H4 (cell line): ENCODE measurements at regions not wholly inside any gene's neighbourhood (a gene's known extent, or its start where the extent isn't known, plus 50 kb on each side); places are given as distances from the start of the nearest gene placed in this dataset.

ENCODE experiments used
- DNase-seq: peaks from one replicate; pipeline ENCODE4 v3.0.0-alpha.2; 2015; ENCODE audit warnings: low spot score

- DNase-seq = no peak
These were observed 56.4 kb downstream of the NEUROD6 start for GRCh38 chr7:31284106-31284505.

GRCh38 chr7:31271641-31272405 lies 68.7 kb downstream of the NEUROD6 start:
- peak; percentile 52 for DNase-seq

DNA sequence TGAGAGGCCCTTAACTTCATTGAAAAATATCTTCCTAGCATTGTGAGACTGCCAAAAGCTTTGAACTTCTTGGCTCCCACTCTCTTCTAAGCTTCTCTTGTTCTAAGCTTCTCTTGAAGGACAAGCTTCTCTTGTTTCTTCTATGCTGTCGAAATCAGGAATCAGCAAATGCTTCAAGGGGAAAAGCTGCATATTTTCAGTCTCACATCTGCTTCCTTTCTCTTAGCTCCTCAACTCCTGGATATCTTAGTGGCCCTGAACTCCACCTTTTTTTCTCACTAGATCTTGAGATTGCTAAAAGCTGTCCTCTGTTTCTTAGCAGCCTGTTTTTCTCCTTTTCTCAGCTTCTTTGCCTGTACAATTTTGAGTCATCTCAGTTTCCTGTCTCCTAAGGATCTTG lies 73.0 kb downstream of the NEUROD6 start:
- no peak for DNase-seq

- DNase-seq = no peak
These were observed 77.2 kb downstream of the NEUROD6 start for GRCh38 chr7:31263338-31263737.

- DNase-seq = peak; percentile 38
These were observed 79.2 kb downstream of the NEUROD6 start for GRCh38 chr7:31261341-31261740.

- no peak for DNase-seq
These were observed 79.7 kb downstream of the NEUROD6 start for GRCh38 chr7:31260851-31261250.

GRCh38 chr7:31258391-31258790 lies 82.1 kb downstream of the NEUROD6 start:
- no peak for DNase-seq

DNA sequence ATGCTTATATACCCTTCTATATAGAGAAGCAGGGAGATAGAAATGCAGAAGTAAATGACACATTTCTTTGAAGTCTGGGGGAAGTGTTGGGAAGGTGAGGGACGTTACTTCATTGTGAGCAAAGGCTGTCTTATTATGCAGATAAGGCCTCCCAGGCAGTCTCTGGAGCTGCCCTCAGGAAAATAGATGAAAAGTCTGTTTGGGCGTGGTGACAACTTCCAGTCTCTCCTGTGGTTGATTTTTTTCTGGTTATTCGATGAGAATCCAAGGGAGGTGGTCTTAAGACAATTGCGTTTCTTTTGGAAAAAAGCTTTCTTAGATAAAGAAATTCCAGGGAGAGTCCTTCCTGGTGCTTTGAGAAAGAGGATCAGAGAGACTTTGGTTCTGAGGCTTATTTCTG lies 84.0 kb downstream of the NEUROD6 start:
- DNase-seq = no peak

- DNase-seq = no peak
These were observed 85.6 kb downstream of the NEUROD6 start for GRCh38 chr7:31254926-31255325.

DNA sequence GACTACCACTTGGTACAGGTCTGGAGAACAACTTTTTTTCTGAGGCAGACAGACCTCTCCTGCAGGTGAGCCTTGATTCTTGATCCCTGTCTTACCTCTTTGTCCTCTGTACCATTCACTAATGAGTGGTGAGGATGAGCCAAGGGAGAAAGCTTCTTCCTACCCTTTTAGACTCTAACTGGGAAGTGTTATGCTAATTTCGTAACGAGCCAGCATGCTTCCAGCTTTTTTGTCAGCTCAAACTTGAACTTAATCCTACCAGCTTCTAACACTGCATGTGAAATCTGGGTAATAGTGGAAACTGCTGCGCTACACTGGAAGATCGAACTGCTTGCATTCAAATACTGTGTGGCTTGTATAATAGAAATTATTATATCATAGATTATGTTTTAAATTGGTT lies 87.0 kb downstream of the NEUROD6 start:
- no peak for DNase-seq

- DNase-seq = no peak
These were observed 89.1 kb downstream of the NEUROD6 start for GRCh38 chr7:31251441-31251840.

- no peak for DNase-seq
These were observed 90.9 kb downstream of the NEUROD6 start for GRCh38 chr7:31249671-31250070.

- DNase-seq = no peak
These were observed 103.7 kb downstream of the NEUROD6 start for GRCh38 chr7:31236868-31237267.

DNA sequence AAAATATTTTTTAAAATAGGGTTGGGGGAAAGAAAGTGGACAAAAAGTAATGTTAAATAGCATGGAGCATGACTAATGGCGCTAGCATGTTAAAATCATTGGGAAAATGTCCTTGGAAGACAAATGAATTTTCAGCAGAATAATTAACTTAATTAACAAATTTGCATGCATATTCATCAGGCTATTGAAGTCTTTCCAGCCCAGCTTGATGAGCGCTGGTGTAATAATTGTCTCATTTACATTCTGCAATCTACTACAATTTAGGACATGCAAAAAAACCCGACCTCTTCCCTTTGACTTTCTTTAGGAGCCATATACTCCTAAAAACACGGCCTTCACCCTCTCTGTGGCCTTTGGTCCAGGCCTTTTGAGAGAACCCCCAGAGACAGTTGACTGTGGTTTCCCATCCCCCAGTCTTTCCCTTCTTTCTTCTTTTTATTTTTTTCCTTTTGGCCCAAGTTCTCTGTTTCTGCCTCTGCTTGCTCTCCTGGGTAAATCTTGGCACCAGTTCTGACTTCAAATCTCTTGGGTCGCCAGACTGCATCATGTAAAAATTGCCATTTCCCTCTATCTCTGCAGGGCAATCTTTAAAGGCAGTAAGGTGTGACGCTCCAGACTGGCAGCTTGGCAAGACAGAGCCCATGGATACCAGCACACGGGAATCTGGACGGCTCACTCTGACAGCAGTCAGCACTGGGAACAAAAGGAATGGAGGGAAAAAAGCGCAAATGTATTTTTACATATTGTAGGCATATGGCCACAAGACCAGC lies 105.5 kb downstream of the NEUROD6 start:
- no peak for DNase-seq

GRCh38 chr7:31228957-31229356 lies 111.6 kb downstream of the NEUROD6 start:
- DNase-seq = no peak

DNA sequence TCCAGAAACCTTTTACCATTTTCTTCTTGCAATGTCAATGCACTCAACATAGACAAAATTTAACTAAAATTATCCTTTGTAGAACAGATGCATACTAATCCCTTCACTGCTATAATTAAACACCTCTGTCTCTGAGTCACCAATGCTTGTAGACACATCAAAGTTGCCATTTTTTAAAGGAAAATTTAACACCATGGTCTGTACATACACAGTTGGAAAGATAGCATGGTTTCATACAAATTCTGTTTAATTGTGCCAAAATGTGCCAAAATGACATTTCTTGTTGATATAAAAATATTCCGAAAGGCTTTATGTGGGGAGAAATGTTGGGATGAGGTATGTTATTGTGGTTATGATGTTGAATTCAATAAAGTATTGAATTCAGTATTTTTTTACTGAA lies 125.8 kb downstream of the NEUROD6 start:
- no peak for DNase-seq

- DNase-seq = no peak
These were observed 129.2 kb downstream of the NEUROD6 start for GRCh38 chr7:31211281-31211680.

DNA sequence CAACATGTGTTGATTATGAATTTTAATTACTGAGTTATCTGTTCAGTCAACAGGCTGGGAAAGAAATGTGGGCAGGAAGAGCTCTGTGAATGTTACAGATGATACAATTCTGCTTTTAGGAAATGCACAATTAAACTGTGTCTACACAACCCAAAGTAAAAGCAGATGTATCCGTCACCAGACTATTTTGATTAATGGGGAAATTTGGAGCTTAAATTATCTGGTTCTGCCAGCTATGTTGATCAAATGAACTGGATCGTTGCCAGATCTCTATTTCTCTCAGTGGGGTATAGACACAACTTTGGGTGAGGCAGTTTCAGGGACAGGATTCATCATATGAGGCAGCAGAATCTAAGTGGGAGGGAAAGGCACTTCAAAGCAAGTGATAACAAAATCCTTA lies 136.5 kb downstream of the NEUROD6 start:
- no peak for DNase-seq

DNA sequence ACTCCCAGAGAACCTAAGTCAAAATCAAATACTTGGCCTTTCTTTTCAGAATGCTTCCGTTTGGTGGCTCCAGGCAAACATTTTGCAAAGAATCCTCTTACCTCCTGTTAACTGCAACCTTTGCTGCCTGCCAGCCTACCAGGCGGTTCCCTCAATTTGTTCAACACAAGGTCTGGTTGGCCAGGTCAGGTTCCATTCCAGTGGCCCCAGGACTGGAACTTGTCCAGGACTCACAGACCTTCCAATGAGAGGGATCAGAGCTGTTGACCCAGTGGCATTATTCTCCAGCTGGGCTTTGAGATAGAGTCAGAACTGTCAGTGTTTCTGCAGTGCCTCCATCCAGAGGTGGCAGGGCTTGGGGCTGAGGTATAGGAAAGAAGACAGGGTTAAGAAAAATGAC lies 137.0 kb downstream of the NEUROD6 start:
- no peak for DNase-seq

GRCh38 chr7:31202801-31203200 lies 137.7 kb downstream of the NEUROD6 start:
- no peak for DNase-seq

GRCh38 chr7:31192986-31193385 lies 140.9 kb downstream of the ADCYAP1R1 start:
- peak; percentile 84 for DNase-seq

DNA sequence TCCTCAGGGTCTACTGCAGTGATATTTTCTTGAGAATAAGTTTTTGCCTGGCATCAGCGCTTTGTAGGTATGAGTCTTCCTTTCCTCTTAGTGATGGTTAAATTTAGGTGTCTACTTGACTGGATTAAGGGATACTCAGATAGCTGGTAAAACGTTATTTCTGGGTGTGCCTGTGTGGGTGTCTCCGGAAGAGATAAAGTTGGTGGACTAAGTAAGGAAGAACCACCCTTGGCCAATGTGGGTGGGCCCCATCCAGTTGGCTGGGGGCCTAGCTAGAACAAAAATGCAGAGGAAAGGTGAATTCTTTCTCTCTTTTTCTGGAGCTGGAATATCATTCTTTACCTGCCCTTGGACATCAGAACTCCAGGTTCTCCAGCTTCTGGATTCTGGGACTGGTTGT lies 138.8 kb downstream of the ADCYAP1R1 start:
- DNase-seq = no peak

DNA sequence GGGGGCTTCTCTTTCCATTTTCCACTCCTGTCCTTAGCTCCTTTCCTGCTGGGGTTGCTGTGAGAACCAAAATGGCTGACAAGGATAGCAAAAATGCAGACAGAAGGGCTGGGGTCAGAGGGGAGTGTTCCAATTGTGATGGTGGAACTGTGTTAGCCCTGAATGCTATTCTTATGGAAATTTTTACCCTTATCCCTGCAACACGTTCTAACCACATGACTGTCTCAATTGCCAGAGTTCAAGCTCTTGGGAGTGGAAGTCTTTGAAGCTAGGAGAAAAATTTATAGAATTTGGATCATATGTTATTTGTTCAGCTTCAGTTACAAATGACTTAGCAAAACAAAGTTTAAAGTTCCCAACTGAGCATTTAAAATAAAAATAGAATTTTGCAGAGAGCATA lies 134.1 kb downstream of the ADCYAP1R1 start:
- no peak for DNase-seq
